LNCaP clone FGC (cell line): ENCODE measurements at regions not wholly inside any gene's neighbourhood (a gene's known extent, or its start where the extent isn't known, plus 50 kb on each side); places are given as distances from the start of the nearest gene placed in this dataset.

Source experiments
- DNase-seq: peaks from one replicate; pipeline ENCODE4 v3.0.0-alpha.2; 2011; ENCODE audit warnings: low read depth
- H3K4me3 ChIP-seq: 2 replicates; pipeline ENCODE4 v1.5.1; 2011; ENCODE audit warnings: mild to moderate bottlenecking, low read depth, low read length, control low read depth
- CTCF ChIP-seq: IDR thresholded peaks from 2 replicates; pipeline ENCODE4 v1.5.1; 2012; ENCODE audit warnings: mild to moderate bottlenecking; ENCODE audit not compliant: control insufficient read depth, insufficient read depth; ENCODE audit errors: extremely low read depth

GRCh38 chr2:573805-574392 lies 103.3 kb downstream of the TMEM18 start:
- H3K4me3 ChIP-seq, result no peak overlapping the region
- no peak for TF ChIP-seq CTCF
- DNase-seq, result no peak

- no peak overlapping the region for H3K4me3 ChIP-seq
- no peak for DNase-seq
- no peak for TF ChIP-seq CTCF
Measured at GRCh38 chr2:573025-573424, 104.2 kb downstream of the TMEM18 start.

GRCh38 chr2:569681-570080 lies 107.5 kb downstream of the TMEM18 start:
- no peak for TF ChIP-seq CTCF
- no peak for DNase-seq
- no peak overlapping the region for H3K4me3 ChIP-seq

GRCh38 chr2:568639-569235 lies 108.5 kb downstream of the TMEM18 start:
- no peak for DNase-seq
- H3K4me3 ChIP-seq, result no peak overlapping the region
- no peak for TF ChIP-seq CTCF

- H3K4me3 ChIP-seq, result no peak overlapping the region
- TF ChIP-seq CTCF, result no peak
- DNase-seq, result no peak
Measured at GRCh38 chr2:567865-568638, 109.2 kb downstream of the TMEM18 start.

- DNase-seq, result no peak
- no peak overlapping the region for H3K4me3 ChIP-seq
- no peak for TF ChIP-seq CTCF
Measured at GRCh38 chr2:567496-567864, 109.7 kb downstream of the TMEM18 start.
